NCI-H2107 (cell line): ENCODE measurements at regions not wholly inside any gene's neighbourhood (a gene's known extent, or its start where the extent isn't known, plus 50 kb on each side); places are given as distances from the start of the nearest gene placed in this dataset.
"Not testable (repeated sequence)": the region's sequence is repeated elsewhere in the genome, so short reads cannot be mapped to it uniquely, and the experiment has no call there.

Experiments used
- DNase-seq: peaks from one replicate; lab custom pipeline; 2025; lab: John Stamatoyannopoulos, UW

GRCh38 chr3:160097478-160097877 lies 108.8 kb downstream of the IL12A start:
- DNase-seq = no peak

- DNase-seq = no peak
These were observed 109.8 kb downstream of the IL12A start for GRCh38 chr3:160098261-160098908.

- no peak for DNase-seq
These were observed 110.4 kb downstream of the IL12A start for GRCh38 chr3:160098926-160099626.

GRCh38 chr3:160099834-160100233 lies 111.2 kb downstream of the IL12A start:
- DNase-seq = no peak

GRCh38 chr3:160100610-160101009 lies 112.0 kb downstream of the IL12A start:
- DNase-seq = no peak

- not testable (repeated sequence) for DNase-seq
These were observed 113.4 kb downstream of the IL12A start for GRCh38 chr3:160102001-160102400.

- no peak for DNase-seq
These were observed 114.8 kb downstream of the IL12A start for GRCh38 chr3:160103397-160103796.

- DNase-seq = no peak
These were observed 117.4 kb downstream of the IL12A start for GRCh38 chr3:160105907-160106584.

GRCh38 chr3:160106905-160107861 lies 118.0 kb upstream of the C3orf80 start:
- DNase-seq = no peak

- DNase-seq = no peak
These were observed 116.9 kb upstream of the C3orf80 start for GRCh38 chr3:160108362-160108761.

GRCh38 chr3:160112481-160112880 lies 112.7 kb upstream of the C3orf80 start:
- no peak for DNase-seq

- DNase-seq = no peak
These were observed 112.2 kb upstream of the C3orf80 start for GRCh38 chr3:160112996-160113395.

GRCh38 chr3:160114355-160114995 lies 110.7 kb upstream of the C3orf80 start:
- no peak for DNase-seq

- DNase-seq = no peak
These were observed 109.8 kb upstream of the C3orf80 start for GRCh38 chr3:160115387-160115786.

- no peak for DNase-seq
These were observed 101.0 kb upstream of the C3orf80 start for GRCh38 chr3:160124224-160124623.

GRCh38 chr3:160125258-160125657 lies 100.0 kb upstream of the C3orf80 start:
- no peak for DNase-seq

GRCh38 chr3:160126051-160126450 lies 99.2 kb upstream of the C3orf80 start:
- DNase-seq = no peak

GRCh38 chr3:160126761-160127160 lies 98.5 kb upstream of the C3orf80 start:
- DNase-seq = no peak

GRCh38 chr3:160127308-160127707 lies 97.9 kb upstream of the C3orf80 start:
- DNase-seq = no peak

- DNase-seq = no peak
These were observed 97.2 kb upstream of the C3orf80 start for GRCh38 chr3:160128056-160128455.

GRCh38 chr3:160129459-160130061 lies 95.7 kb upstream of the C3orf80 start:
- DNase-seq = no peak
